ENCODE measurements at regions not wholly inside any gene's neighbourhood (a gene's known extent, or its start where the extent isn't known, plus 50 kb on each side); places are given as distances from the start of the nearest gene placed in this dataset.

DNA sequence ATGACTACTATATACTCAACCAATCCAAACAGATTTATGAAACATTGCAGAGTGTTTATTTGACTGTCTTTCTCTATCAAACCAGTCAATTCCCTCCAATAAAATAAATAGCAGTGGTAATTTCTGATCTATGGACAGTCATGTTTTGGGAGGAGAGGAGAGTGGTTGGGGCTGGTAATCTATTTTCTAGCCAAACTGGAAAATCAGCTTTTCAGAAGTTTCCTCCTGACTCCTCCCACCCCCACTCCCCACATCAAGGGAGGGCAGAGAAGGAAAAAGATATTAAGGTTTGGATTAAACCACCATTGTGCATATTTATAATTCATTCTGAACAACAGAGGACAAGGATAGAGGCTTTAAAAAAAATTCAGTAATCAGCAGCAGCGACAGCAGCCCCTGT lies 69.4 kb upstream of the SOX13 start:
- TF ChIP-seq, protein P1, sequence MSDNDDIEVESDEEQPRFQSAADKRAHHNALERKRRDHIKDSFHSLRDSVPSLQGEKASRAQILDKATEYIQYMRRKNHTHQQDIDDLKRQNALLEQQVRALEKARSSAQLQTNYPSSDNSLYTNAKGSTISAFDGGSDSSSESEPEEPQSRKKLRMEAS (IDR thresholded peaks at IDR 0.05; ENCODE audit: insufficient read depth, insufficient read length): no peak
- TF ChIP-seq, protein P2, sequence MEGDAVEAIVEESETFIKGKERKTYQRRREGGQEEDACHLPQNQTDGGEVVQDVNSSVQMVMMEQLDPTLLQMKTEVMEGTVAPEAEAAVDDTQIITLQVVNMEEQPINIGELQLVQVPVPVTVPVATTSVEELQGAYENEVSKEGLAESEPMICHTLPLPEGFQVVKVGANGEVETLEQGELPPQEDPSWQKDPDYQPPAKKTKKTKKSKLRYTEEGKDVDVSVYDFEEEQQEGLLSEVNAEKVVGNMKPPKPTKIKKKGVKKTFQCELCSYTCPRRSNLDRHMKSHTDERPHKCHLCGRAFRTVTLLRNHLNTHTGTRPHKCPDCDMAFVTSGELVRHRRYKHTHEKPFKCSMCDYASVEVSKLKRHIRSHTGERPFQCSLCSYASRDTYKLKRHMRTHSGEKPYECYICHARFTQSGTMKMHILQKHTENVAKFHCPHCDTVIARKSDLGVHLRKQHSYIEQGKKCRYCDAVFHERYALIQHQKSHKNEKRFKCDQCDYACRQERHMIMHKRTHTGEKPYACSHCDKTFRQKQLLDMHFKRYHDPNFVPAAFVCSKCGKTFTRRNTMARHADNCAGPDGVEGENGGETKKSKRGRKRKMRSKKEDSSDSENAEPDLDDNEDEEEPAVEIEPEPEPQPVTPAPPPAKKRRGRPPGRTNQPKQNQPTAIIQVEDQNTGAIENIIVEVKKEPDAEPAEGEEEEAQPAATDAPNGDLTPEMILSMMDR (IDR thresholded peaks at IDR 0.05; ENCODE audit: extremely low read depth in 1 of 2, insufficient read depth in 1 of 2, low read depth in 1 of 2, low read length in 2 of 2): no peak
- TF ChIP-seq EZH2 (IDR thresholded peaks at IDR 0.05; ENCODE audit: borderline replicate concordance, low read depth, low read length, severe bottlenecking) (no peak), POLR2A (IDR thresholded peaks at IDR 0.05; ENCODE audit: low read depth, low read length) (no peak)
